GM12878 (cell line): ENCODE measurements at regions not wholly inside any gene's neighbourhood (a gene's known extent, or its start where the extent isn't known, plus 50 kb on each side); places are given as distances from the start of the nearest gene placed in this dataset.

Experiments used
- ATAC-seq: fragments of 200-7000 bp; cut with Tn5 transposase; 3 replicates; pipeline ENCODE4 v1.9.1; 2020; ENCODE audit warnings: mild to moderate bottlenecking, moderate library complexity
- BruUV-seq: library from RNA; stranded (reverse); fragments of 400-500 nt; replicated peaks from 2 replicates; lab custom pipeline; 2021; lab: Mats Ljungman, UMichigan
- CTCF ChIA-PET: fragments of 300-600 bp; sonication (Branson Sonifier 250); formaldehyde crosslinking; extraction: SDS; loops from one replicate; lab custom pipeline; 2021; ENCODE audit warnings: inconsistent platforms; lab: Yijun Ruan, JAX
- POLR2A ChIA-PET: fragments of 350-600 bp; formaldehyde crosslinking; extraction: SDS; loops from one replicate; lab custom pipeline; 2021; ENCODE audit warnings: inconsistent platforms; lab: Charles Lee
- RAD21 ChIA-PET: fragments of 300-600 bp; sonication (Branson Sonifier 250); formaldehyde crosslinking; loops from one replicate; lab custom pipeline; 2023; ENCODE audit warnings: antibody characterized with exemption; ENCODE audit not compliant: unreplicated experiment; lab: Charles Lee
- SMC1A ChIA-PET: fragments of 300-600 bp; sonication (Branson Sonifier 250); formaldehyde crosslinking; loops from one replicate; lab custom pipeline; 2023; ENCODE audit not compliant: unreplicated experiment, uncharacterized antibody; lab: Charles Lee
- DNase-seq: peaks from one replicate; pipeline ENCODE4 v3.0.0-alpha.2; 2011; ENCODE audit warnings: low read depth, low spot score
- FAIRE-seq: peaks from 3 replicates; lab custom pipeline; 2011; peaks lifted over from hg19 to GRCh38; lab: Jason Lieb, UNC
- H2AFZ ChIP-seq: 2 replicates; pipeline ENCODE4 v1.6.0; 2011; ENCODE audit warnings: low read depth, low read length, control low read depth; ENCODE audit not compliant: control insufficient read depth
- H3K27ac ChIP-seq: 2 replicates; pipeline ENCODE4 v1.5.1; 2011; ENCODE audit warnings: control low read depth; ENCODE audit not compliant: control insufficient read depth, insufficient read depth
- H3K27me3 ChIP-seq, 2 experiments: replicated peaks in 1 of 2; 2 replicates each; pipeline versions ENCODE4 v1.6.0 to v1.6.1; 2011; ENCODE audit warnings: low read length in 1 of 2; ENCODE audit not compliant: control insufficient read depth in 2 of 2, insufficient read depth in 2 of 2
- H3K36me3 ChIP-seq, 2 experiments: 2 replicates each; pipeline ENCODE4 v1.5.1; 2011; ENCODE audit warnings: low read length in 1 of 2; ENCODE audit not compliant: control insufficient read depth in 2 of 2, insufficient read depth in 2 of 2
- H3K4me1 ChIP-seq: 2 replicates; pipeline ENCODE4 v1.6.1; 2011; ENCODE audit warnings: mild to moderate bottlenecking, low read length, moderate library complexity, mixed read lengths; ENCODE audit not compliant: control insufficient read depth, insufficient read depth
- H3K4me2 ChIP-seq: 2 replicates; pipeline ENCODE4 v1.6.0; 2011; ENCODE audit warnings: control low read depth; ENCODE audit not compliant: control insufficient read depth, insufficient read depth
- H3K4me3 ChIP-seq: fragments of 200-600 bp; sonication (generic); 2 replicates; pipeline ENCODE4 v1.5.1; 2016
- H3K79me2 ChIP-seq: 2 replicates; pipeline ENCODE4 v1.6.0; 2011; ENCODE audit warnings: low read length; ENCODE audit not compliant: control insufficient read depth, insufficient read depth
- H3K9ac ChIP-seq: 2 replicates; pipeline ENCODE4 v1.8.0; 2011; ENCODE audit warnings: low read length, control low read depth, mixed read lengths; ENCODE audit not compliant: control insufficient read depth, insufficient read depth
- H3K9me3 ChIP-seq: replicated peaks from 3 replicates; pipeline ENCODE4 v1.5.1; 2011; ENCODE audit warnings: mild to moderate bottlenecking, low read length; ENCODE audit not compliant: control insufficient read depth, insufficient read depth
- H4K20me1 ChIP-seq: 2 replicates; pipeline ENCODE4 v1.6.0; 2011; ENCODE audit not compliant: control insufficient read depth, insufficient read depth
- BACH1 ChIP-seq: fragments of 450-650 bp; IDR thresholded peaks from 2 replicates; pipeline ENCODE4 v1.6.1; 2017; ENCODE audit warnings: mild to moderate bottlenecking, borderline replicate concordance
- GABPA ChIP-seq: IDR thresholded peaks from 2 replicates; pipeline ENCODE4 v1.6.1; 2014; ENCODE audit warnings: antibody characterized with exemption, low read depth, mild to moderate bottlenecking, inconsistent platforms
- GATAD2B ChIP-seq: fragments of 450-650 bp; conservative IDR thresholded peaks from 2 replicates; pipeline ENCODE4 v1.6.1; 2017; ENCODE audit warnings: low read depth, mild to moderate bottlenecking, moderate library complexity
- MTA2 ChIP-seq: fragments of 450-650 bp; IDR thresholded peaks from 2 replicates; pipeline ENCODE4 v1.6.1; 2016; ENCODE audit warnings: low read depth, mild to moderate bottlenecking, moderate library complexity
- MTA3 ChIP-seq: IDR thresholded peaks from 2 replicates; pipeline ENCODE4 v1.6.1; 2012; ENCODE audit warnings: low read length, inconsistent platforms, borderline replicate concordance
- NR2F1 ChIP-seq: fragments of 450-650 bp; conservative IDR thresholded peaks from 2 replicates; pipeline ENCODE4 v1.6.1; 2017; ENCODE audit warnings: mild to moderate bottlenecking
- POLR2AphosphoS2 ChIP-seq: IDR thresholded peaks from 2 replicates; pipeline ENCODE4 v1.6.1; 2011; ENCODE audit warnings: low read depth, mild to moderate bottlenecking, low read length, improper control_type of control experiment, moderate library complexity
- POLR2AphosphoS5 ChIP-seq: IDR thresholded peaks from 2 replicates; pipeline ENCODE4 v1.6.1; 2011; ENCODE audit warnings: mild to moderate bottlenecking, low read length, inconsistent platforms
- POU2F2 ChIP-seq: IDR thresholded peaks from 3 replicates; pipeline ENCODE4 v1.6.1; 2011; ENCODE audit warnings: low read depth, mild to moderate bottlenecking, low read length, borderline replicate concordance
- RAD21 ChIP-seq: IDR thresholded peaks from 2 replicates; pipeline ENCODE4 v1.6.1; 2011; ENCODE audit warnings: mild to moderate bottlenecking, low read depth, low read length, moderate library complexity; ENCODE audit not compliant: insufficient read depth
- in situ Hi-C: fragments of 300-500 bp; cut with MboI; formaldehyde crosslinking; loops from 9 replicates; pipeline ENCODE4 v1.14.3; 2018; ENCODE audit warnings: mixed read lengths
- intact Hi-C: fragments of 100-400 bp; cut with micrococcal nuclease; formaldehyde crosslinking; loops from one replicate; pipeline ENCODE4 v1.14.2; 2022; ENCODE audit not compliant: unreplicated experiment
- TF ChIP-seq, protein P1 (sequence below): fragments of 450-650 bp; IDR thresholded peaks from 2 replicates; pipeline ENCODE4 v1.6.1; 2017; ENCODE audit warnings: low read depth, mild to moderate bottlenecking, moderate library complexity
- TF ChIP-seq, protein P2 (sequence below): fragments of 450-650 bp; IDR thresholded peaks from 2 replicates; pipeline ENCODE4 v1.6.1; 2017; ENCODE audit warnings: mild to moderate bottlenecking, low read depth, inconsistent platforms; ENCODE audit not compliant: poor library complexity, severe bottlenecking
- TF ChIP-seq, protein P3 (sequence below): IDR thresholded peaks from 2 replicates; pipeline ENCODE4 v1.6.1; 2012; ENCODE audit warnings: low read length, inconsistent platforms

- ChIA-PET RAD21 (no interaction called here), SMC1A (no interaction called here), CTCF (interaction anchor here (1.4 to 2.3 kb wide), 3 partner anchors 8 to 123 kb away, joined by 3 to 8 read pairs (median 6); no protein-coding TSS in a partner anchor), POLR2A (no interaction called here)
- no peak overlapping the region for H3K4me2 ChIP-seq
- FAIRE-seq (no peak), DNase-seq (no peak), ATAC-seq (no peak)
- no TSS peak for BruUV-seq
- no peaks in the 10 kb centered on the region for H3K27me3 ChIP-seq
- H3K79me2 ChIP-seq, result no peaks in the 10 kb centered on the region
- in situ Hi-C loops (no loop called here), intact Hi-C loops (no loop called here)
- H3K36me3 ChIP-seq, result no peaks in the 10 kb centered on the region
- peaks cover 13% of the 10 kb centered on the region for H3K9me3 ChIP-seq
- no peak overlapping the region for H3K27ac ChIP-seq
- no peaks in the 10 kb centered on the region for H3K4me1 ChIP-seq
- no peak overlapping the region for H3K4me3 ChIP-seq
- H4K20me1 ChIP-seq, result no peaks in the 10 kb centered on the region
- TF ChIP-seq, protein P1, sequence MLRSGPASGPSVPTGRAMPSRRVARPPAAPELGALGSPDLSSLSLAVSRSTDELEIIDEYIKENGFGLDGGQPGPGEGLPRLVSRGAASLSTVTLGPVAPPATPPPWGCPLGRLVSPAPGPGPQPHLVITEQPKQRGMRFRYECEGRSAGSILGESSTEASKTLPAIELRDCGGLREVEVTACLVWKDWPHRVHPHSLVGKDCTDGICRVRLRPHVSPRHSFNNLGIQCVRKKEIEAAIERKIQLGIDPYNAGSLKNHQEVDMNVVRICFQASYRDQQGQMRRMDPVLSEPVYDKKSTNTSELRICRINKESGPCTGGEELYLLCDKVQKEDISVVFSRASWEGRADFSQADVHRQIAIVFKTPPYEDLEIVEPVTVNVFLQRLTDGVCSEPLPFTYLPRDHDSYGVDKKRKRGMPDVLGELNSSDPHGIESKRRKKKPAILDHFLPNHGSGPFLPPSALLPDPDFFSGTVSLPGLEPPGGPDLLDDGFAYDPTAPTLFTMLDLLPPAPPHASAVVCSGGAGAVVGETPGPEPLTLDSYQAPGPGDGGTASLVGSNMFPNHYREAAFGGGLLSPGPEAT, result no peak
- TF ChIP-seq MTA3 (no peak), MTA2 (no peak), GATAD2B (no peak), POU2F2 (no peak), GABPA (no peak), POLR2AphosphoS2 (no peak), POLR2AphosphoS5 (no peak), RAD21 (no peak), NR2F1 (no peak), BACH1 (no peak)
- TF ChIP-seq, protein P2, sequence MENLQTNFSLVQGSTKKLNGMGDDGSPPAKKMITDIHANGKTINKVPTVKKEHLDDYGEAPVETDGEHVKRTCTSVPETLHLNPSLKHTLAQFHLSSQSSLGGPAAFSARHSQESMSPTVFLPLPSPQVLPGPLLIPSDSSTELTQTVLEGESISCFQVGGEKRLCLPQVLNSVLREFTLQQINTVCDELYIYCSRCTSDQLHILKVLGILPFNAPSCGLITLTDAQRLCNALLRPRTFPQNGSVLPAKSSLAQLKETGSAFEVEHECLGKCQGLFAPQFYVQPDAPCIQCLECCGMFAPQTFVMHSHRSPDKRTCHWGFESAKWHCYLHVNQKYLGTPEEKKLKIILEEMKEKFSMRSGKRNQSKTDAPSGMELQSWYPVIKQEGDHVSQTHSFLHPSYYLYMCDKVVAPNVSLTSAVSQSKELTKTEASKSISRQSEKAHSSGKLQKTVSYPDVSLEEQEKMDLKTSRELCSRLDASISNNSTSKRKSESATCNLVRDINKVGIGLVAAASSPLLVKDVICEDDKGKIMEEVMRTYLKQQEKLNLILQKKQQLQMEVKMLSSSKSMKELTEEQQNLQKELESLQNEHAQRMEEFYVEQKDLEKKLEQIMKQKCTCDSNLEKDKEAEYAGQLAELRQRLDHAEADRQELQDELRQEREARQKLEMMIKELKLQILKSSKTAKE, result no peak
- TF ChIP-seq, protein P3, sequence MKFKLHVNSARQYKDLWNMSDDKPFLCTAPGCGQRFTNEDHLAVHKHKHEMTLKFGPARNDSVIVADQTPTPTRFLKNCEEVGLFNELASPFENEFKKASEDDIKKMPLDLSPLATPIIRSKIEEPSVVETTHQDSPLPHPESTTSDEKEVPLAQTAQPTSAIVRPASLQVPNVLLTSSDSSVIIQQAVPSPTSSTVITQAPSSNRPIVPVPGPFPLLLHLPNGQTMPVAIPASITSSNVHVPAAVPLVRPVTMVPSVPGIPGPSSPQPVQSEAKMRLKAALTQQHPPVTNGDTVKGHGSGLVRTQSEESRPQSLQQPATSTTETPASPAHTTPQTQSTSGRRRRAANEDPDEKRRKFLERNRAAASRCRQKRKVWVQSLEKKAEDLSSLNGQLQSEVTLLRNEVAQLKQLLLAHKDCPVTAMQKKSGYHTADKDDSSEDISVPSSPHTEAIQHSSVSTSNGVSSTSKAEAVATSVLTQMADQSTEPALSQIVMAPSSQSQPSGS, result no peak
- no peak overlapping the region for H2AFZ ChIP-seq
- H3K9ac ChIP-seq, result no peak overlapping the region
Observed at GRCh38 chr13:50099473-50099872, 84.2 kb downstream of the KCNRG start.
